ENCODE measurements at regions not wholly inside any gene's neighbourhood (a gene's known extent, or its start where the extent isn't known, plus 50 kb on each side); places are given as distances from the start of the nearest gene placed in this dataset.

DNA sequence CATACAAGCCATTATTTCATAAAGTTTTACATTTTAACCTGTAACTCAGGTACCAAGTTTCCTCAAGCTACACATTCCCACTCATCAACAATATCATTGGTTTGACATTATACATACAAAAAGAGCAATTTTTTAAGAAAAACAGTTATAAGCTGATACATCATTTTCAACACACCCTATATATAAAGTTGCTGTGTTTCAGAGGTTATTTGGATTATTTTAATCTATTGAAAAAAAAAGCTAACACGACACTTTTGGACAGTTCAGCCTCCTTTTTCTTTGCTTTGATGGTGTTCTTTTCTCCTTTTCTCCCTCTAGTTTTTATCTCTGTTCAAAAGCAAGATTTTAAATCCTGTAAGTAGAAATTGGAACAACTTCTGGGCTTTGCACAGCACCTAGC lies 175.9 kb upstream of the CREB1 start:
- TF ChIP-seq POLR2AphosphoS5 (IDR thresholded peaks at IDR 0.05; ENCODE audit: low read depth, low read length), result no peak
- no peak for TF ChIP-seq SIN3A (IDR thresholded peaks at IDR 0.05; ENCODE audit: borderline replicate concordance, insufficient read depth, low read length)
- TF ChIP-seq REST (IDR thresholded peaks at IDR 0.05; ENCODE audit: insufficient read depth in 1 of 2, low read depth in 2 of 2, low read length in 2 of 2), result no peak
- no peak for TF ChIP-seq FOXP2 (optimal IDR thresholded peaks at IDR 0.05; ENCODE audit: borderline replicate concordance, extremely low read depth, extremely low read length, insufficient read depth)
- TF ChIP-seq TAF1 (IDR thresholded peaks at IDR 0.05; ENCODE audit: borderline replicate concordance, insufficient read depth, low read length), result no peak

DNA sequence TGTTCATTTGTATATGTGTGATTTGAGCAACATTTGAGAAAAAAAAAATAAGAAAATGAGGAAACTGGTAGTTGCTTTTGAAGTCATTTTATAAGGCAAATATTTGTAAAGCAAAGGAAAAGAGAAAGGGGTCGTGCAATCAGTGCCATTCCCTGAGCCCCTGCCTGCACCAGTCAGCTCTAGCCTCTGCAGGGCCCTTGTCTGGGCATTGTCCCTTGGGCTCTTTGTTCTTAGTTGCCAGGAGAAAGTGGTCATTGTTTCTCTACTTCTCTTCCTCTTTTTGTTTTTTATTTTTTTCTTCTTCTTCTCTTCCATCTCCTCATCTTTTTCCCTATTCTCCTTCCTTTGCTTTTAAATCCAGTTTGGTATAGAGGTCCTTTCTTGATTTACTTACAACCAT lies 175.3 kb upstream of the CREB1 start:
- TF ChIP-seq TAF1 (IDR thresholded peaks at IDR 0.05; ENCODE audit: borderline replicate concordance, insufficient read depth, low read length) (no peak), FOXP2 (optimal IDR thresholded peaks at IDR 0.05; ENCODE audit: borderline replicate concordance, extremely low read depth, extremely low read length, insufficient read depth) (no peak), POLR2AphosphoS5 (IDR thresholded peaks at IDR 0.05; ENCODE audit: low read depth, low read length) (no peak), SIN3A (IDR thresholded peaks at IDR 0.05; ENCODE audit: borderline replicate concordance, insufficient read depth, low read length) (no peak), REST (IDR thresholded peaks at IDR 0.05; ENCODE audit: insufficient read depth in 1 of 2, low read depth in 2 of 2, low read length in 2 of 2) (no peak)

GRCh38 chr2:207356567-207356966 lies 173.2 kb upstream of the CREB1 start:
- TF ChIP-seq POLR2AphosphoS5 (IDR thresholded peaks at IDR 0.05; ENCODE audit: low read depth, low read length), result no peak
- TF ChIP-seq SIN3A (IDR thresholded peaks at IDR 0.05; ENCODE audit: borderline replicate concordance, insufficient read depth, low read length), result no peak
- TF ChIP-seq REST (IDR thresholded peaks at IDR 0.05; ENCODE audit: insufficient read depth in 1 of 2, low read depth in 2 of 2, low read length in 2 of 2), result no peak
- no peak for TF ChIP-seq FOXP2 (optimal IDR thresholded peaks at IDR 0.05; ENCODE audit: borderline replicate concordance, extremely low read depth, extremely low read length, insufficient read depth)
- no peak for TF ChIP-seq TAF1 (IDR thresholded peaks at IDR 0.05; ENCODE audit: borderline replicate concordance, insufficient read depth, low read length)

DNA sequence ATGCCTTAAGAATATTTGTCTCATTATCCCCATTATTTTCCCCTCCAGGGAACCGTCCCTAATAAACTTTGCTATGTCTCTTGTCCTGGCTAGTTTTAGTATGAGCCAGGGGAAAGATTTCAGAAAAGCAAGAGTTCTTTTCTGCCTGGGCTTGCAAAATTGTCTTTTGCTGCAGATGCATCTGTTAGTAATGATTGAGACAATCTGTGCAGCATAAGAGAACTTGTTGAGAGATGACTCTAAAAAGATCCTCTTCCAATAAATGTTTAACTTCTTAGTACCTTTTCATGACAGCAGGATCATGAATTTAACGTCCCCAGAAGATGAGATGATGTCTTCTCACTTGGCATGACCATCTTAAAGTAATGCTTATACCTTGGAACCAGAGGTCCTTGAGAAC lies 172.5 kb upstream of the CREB1 start:
- TF ChIP-seq SIN3A (IDR thresholded peaks at IDR 0.05; ENCODE audit: borderline replicate concordance, insufficient read depth, low read length) (no peak), FOXP2 (optimal IDR thresholded peaks at IDR 0.05; ENCODE audit: borderline replicate concordance, extremely low read depth, extremely low read length, insufficient read depth) (no peak), POLR2AphosphoS5 (IDR thresholded peaks at IDR 0.05; ENCODE audit: low read depth, low read length) (no peak), TAF1 (IDR thresholded peaks at IDR 0.05; ENCODE audit: borderline replicate concordance, insufficient read depth, low read length) (no peak), REST (IDR thresholded peaks at IDR 0.05; ENCODE audit: insufficient read depth in 1 of 2, low read depth in 2 of 2, low read length in 2 of 2) (no peak)

- TF ChIP-seq REST (IDR thresholded peaks at IDR 0.05; ENCODE audit: insufficient read depth in 1 of 2, low read depth in 2 of 2, low read length in 2 of 2) (no peak), SIN3A (IDR thresholded peaks at IDR 0.05; ENCODE audit: borderline replicate concordance, insufficient read depth, low read length) (no peak), TAF1 (IDR thresholded peaks at IDR 0.05; ENCODE audit: borderline replicate concordance, insufficient read depth, low read length) (no peak), POLR2AphosphoS5 (IDR thresholded peaks at IDR 0.05; ENCODE audit: low read depth, low read length) (no peak), FOXP2 (optimal IDR thresholded peaks at IDR 0.05; ENCODE audit: borderline replicate concordance, extremely low read depth, extremely low read length, insufficient read depth) (no peak)
Observed at GRCh38 chr2:207362716-207363115, 167.0 kb upstream of the CREB1 start.
